ENCODE measurements at regions not wholly inside any gene's neighbourhood (a gene's known extent, or its start where the extent isn't known, plus 50 kb on each side); places are given as distances from the start of the nearest gene placed in this dataset.

GRCh38 chr14:84125676-84126075, 1404.3 kb upstream of the FLRT2 start:
- no peak for TF ChIP-seq CTCF (conservative IDR thresholded peaks at IDR 0.05; ENCODE audit: low read length)
- TF ChIP-seq EZH2phosphoT487 (IDR thresholded peaks at IDR 0.05; ENCODE audit: borderline replicate concordance, low read depth, low read length), result no peak

All from OCI-LY7 (cell line).